T-helper 1 cell treated with Interleukin-12 subunit alpha and Interleukin-12 subunit beta and Interleukin-4 antibody, amounts not matched to agents 30 ng/mL and 1 ng/mL, for 36 hours (primary cell): ENCODE measurements at regions not wholly inside any gene's neighbourhood (a gene's known extent, or its start where the extent isn't known, plus 50 kb on each side); places are given as distances from the start of the nearest gene placed in this dataset.
"Not testable (repeated sequence)": the region's sequence is repeated elsewhere in the genome, so short reads cannot be mapped to it uniquely, and the experiment has no call there.

Source experiments
- intact Hi-C: fragments of 100-400 bp; cut with micrococcal nuclease; formaldehyde crosslinking; loops from one replicate; pipeline ENCODE4 v1.15.1; 2024

GRCh38 chr1:70747123-70747522 lies 300.5 kb downstream of the PTGER3 start:
- intact Hi-C loops: not testable (repeated sequence)

DNA sequence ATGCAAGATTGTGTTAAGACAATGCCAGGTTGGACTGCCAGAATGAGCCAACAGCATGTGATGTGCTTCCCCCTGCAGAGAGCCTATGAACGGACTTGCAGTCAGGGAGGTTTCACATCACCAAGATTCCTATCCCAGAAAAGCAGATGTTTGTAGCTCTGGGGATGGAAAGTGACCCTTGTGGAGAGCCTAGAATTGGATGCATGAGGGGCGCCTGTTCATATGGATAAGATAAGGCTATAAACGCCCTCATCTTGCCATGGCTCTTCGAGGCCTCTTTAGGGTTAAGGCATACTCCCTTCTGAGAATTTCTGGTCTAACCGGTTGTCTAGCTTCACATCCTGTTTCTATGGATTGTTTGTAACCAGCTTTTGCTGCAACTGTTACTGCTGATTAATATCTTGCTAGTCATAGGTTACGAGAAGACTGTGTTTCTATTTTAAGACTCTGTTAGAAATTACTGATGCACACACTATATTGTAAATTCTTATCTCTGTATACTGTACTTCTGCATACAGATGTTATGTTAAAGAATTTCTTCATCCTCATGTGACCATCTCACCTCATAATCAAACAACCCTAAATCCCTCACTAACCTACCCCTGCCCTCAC lies 295.8 kb downstream of the PTGER3 start:
- intact Hi-C loops: loop anchor here (5.0 kb wide), 2 partner anchors 56 to 161 kb away; no protein-coding TSS in a partner anchor

- intact Hi-C loops: loop anchor here (5.0 kb wide), 2 partner anchors 53 to 158 kb away; no protein-coding TSS in a partner anchor
Observed at GRCh38 chr1:70754701-70755100, 292.9 kb downstream of the PTGER3 start.

DNA sequence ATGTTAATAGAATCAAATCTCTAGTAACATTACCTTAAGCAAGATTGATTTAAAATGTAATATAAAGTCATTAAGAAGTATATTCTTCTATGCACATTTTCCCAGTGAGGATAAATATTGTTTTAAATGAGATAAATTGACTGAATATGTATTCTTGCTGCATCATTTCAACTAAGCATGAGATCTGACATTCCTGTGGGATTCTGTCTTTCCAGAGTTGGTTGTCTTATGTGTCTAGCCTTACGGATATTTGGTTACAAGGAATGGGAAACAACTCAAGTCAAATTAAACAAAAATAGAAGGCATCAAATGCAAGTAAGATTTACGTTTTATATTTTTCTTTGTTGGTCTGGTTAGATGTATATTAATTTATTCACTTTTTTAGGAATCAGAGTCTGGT lies 287.5 kb downstream of the PTGER3 start:
- intact Hi-C loops: no loop called here

DNA sequence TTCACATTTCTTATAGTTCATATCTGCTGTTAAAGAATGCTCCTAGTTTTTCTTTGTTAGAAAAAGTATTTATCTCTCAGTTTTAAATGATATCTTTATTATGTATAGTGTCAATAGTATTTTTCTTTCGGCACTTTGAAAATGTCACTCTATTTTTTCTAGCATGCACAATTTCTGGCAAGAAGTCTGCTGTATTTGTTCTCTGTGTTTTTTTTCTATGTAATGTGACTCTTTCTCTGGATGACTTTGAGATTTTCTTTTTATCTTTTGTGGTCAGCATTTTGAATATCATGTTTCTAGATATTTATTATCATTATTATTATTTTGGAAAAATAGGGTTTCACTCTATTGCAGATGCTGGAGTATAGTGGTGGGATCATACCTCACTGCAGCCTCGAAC lies 285.2 kb downstream of the PTGER3 start:
- intact Hi-C loops: no loop called here

- intact Hi-C loops: no loop called here
Observed at GRCh38 chr1:70764747-70765146, 282.9 kb downstream of the PTGER3 start.

DNA sequence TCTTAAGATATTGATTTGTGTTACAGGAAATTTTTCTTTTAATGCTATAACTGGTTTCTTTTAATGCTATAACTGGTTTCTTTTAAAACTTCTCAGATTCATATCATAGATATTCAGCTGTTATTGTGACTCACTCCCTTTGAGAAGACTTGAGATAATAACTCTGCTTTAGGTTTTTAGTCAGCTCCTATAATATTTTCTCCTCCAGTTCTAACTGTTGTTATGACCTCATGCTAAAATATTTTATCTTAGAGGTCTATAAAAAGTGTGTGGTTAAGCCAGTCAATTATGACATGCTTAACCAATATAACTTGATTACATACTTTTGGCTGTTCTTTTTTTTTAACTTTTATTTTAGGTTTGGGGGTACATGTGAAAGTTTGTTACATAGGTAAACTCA lies 280.2 kb downstream of the PTGER3 start:
- intact Hi-C loops: no loop called here

- intact Hi-C loops: no loop called here
Observed at GRCh38 chr1:70768216-70768615, 279.4 kb downstream of the PTGER3 start.

DNA sequence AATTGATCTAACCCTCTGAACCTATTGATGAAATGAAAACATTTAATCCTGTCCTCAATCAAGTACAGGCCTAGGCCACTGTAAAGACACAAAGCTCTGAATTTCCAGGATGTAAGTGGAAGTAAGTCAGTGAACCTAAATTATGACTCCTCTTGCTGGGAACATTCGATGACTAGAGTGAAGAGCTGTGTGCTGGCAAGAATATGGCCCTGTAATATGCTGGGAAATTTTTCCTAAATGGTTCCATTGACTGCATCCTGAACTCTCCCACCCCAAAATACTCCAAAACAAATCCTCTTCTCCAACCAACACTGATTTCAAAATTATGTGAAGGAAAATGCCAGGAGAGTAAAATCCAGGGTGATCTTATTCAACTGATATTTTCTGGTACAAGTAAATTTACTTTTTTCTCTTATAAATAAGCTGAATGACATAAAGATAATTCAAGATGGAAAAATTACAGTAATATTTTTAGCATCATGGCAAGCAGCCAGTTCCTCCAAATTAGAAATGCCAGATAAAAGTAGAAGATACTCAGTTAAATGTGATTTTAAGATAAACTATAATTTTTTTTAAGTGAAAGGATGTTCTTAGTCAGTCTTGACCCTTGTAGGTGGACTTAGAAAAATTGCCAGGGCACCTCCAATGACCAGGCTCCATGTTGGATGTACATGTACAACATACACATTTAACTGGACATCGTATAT lies 269.4 kb downstream of the PTGER3 start:
- intact Hi-C loops: no loop called here

DNA sequence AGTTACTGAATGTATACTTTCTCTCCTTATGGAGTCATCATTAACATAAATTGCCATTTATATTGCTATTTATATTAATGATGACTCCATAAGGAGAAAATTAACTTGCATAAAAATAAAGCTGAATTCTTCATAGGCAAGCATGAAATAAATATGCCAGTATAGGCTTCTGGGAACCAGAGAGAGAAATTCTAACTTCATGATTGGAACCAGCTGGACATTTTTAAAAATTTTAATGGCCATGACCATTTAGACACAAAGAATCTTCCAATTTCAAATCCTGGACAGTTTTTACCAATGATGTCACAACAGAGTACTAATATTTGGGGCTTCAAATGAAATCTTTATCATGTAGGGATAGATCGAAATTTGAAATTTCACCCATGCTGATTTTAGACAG lies 268.7 kb downstream of the PTGER3 start:
- intact Hi-C loops: no loop called here

- intact Hi-C loops: no loop called here
Observed at GRCh38 chr1:70779571-70779970, 268.0 kb downstream of the PTGER3 start.

GRCh38 chr1:70785287-70785686 lies 262.3 kb downstream of the PTGER3 start:
- intact Hi-C loops: no loop called here

GRCh38 chr1:70790232-70790923 lies 257.2 kb downstream of the PTGER3 start:
- intact Hi-C loops: no loop called here

GRCh38 chr1:70795064-70795463 lies 252.6 kb downstream of the PTGER3 start:
- intact Hi-C loops: not testable (repeated sequence)

DNA sequence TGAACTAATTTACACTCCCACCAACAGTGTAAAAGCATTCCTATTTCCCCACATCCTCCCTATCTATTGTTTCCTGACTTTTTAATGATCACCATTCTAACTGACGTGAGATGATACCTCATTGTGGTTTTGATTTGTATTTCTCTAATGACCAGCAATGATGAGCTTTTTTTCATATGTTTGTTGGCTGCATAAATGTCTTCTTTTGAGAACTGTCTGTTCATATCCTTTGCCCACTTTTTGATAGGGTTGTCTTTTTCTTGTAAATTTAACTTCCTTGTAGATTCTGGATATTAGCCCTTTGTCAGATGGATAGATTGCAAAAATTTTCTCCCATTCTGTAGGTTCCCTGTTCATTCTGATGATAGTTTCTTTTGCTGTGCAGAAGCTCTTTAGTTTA lies 251.3 kb downstream of the PTGER3 start:
- intact Hi-C loops: not testable (repeated sequence)

GRCh38 chr1:70802625-70803024 lies 245.0 kb downstream of the PTGER3 start:
- intact Hi-C loops: not testable (repeated sequence)

DNA sequence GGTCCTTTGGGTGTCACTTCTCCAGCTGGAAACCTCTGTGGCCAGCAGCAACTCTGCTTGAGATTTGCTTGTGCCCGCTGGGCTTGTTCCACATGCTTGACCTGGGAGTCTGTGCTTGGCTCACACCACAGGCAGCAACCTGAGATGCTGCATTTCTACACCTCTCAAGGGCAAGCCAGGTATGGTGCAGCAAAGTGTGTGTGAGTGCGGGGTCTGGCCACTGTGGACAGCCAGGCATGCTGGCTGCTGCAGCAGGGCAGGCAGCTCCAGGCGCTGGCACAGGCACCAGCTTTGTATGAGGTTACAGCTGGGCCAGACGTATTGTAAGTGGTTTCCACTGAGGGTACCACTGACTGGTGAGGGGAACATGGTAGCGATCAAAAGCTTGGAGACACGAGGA lies 242.0 kb downstream of the PTGER3 start:
- intact Hi-C loops: loop anchor here (5.0 kb wide), 1 partner anchor 53 kb away; no protein-coding TSS in a partner anchor

DNA sequence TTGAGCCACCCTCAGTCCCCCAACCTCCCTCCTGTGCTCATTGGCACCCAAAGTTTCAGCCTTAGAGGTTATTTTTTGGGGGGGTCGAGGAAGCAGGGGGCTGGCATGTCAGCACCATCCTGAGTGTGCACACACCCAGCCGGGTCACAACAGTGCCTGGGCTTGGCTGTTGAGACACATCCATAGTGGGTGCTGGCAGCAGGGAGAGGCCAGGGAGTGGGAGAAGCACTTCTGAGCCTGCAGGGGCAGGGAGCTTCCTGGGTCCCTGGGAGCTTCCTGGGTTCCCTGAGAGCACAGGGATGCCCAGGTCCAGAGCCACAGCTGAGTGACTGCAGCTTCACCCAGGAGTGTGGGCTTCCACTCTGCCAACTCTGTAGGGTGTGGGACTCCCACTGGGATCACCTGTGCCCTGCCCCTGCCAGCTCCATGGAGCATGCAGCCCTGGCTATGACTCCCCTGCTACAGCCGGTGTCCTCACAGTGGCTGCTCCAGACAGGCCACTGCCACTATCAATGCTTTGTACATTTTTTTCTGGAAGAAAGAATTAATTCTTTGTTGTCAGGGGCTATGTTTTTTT lies 240.4 kb downstream of the PTGER3 start:
- intact Hi-C loops: loop anchor here (5.0 kb wide), 1 partner anchor 55 kb away; no protein-coding TSS in a partner anchor

DNA sequence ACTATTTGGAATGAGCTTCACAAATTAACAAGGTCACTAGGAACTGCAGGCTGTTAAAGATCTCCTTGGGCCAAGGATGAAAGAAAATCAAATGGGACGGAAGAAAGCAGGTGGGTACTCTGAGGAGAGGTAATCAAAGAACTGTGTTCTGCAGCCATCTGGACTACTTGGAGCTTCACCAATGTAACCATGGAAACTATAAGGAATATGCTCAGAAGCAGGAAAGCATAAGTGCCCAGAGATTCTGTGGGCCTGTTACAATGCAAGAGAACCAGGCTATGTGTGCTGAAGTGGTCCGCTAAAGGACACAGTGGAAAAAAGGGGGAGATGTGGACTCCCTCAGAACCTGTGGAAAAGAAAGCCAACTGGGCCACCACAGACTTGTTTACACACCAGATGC lies 238.5 kb downstream of the PTGER3 start:
- intact Hi-C loops: loop anchor here (5.0 kb wide), 1 partner anchor 57 kb away; no protein-coding TSS in a partner anchor

GRCh38 chr1:70811815-70812214 lies 235.8 kb downstream of the PTGER3 start:
- intact Hi-C loops: no loop called here

DNA sequence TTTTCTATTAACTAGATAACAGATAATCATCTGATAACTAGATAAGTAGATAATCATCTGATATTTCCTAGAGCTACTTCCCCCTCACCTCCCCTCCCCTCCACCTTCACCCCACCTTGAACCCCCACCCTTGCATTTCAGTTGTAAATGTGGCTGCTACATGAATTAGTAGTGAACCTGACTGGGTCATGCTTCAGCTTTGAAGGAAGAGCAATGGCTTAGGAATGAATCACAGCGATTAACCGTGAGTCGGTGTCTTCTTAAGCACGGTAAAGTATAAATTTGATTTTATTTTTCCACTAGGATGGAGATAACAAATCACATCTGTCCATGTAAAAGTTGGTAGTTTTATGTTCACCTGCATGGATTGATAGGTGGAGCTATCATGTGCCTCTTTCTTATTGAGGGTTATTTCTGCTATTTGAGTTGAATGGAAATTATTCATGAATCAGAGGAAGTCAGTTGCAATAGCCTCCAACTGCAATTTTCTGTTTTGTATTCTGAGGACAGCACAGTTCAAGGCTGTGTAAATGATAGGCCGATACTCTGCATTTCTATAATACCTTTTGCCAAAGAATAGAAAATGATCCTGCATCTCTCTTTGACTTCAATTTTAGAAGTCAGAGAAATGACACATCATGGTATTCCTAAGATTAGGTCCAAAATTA lies 235.0 kb downstream of the PTGER3 start:
- intact Hi-C loops: no loop called here
